HG03097 (cell line): ENCODE measurements at regions not wholly inside any gene's neighbourhood (a gene's known extent, or its start where the extent isn't known, plus 50 kb on each side); places are given as distances from the start of the nearest gene placed in this dataset.
"Not testable (repeated sequence)": the region's sequence is repeated elsewhere in the genome, so short reads cannot be mapped to it uniquely, and the experiment has no call there.

Experiments used
- ATAC-seq: cut with Tn5 transposase; IDR thresholded peaks from one replicate; pipeline ENCODE4 v1.9.1; 2021; ENCODE audit not compliant: unreplicated experiment, low FRiP score

DNA sequence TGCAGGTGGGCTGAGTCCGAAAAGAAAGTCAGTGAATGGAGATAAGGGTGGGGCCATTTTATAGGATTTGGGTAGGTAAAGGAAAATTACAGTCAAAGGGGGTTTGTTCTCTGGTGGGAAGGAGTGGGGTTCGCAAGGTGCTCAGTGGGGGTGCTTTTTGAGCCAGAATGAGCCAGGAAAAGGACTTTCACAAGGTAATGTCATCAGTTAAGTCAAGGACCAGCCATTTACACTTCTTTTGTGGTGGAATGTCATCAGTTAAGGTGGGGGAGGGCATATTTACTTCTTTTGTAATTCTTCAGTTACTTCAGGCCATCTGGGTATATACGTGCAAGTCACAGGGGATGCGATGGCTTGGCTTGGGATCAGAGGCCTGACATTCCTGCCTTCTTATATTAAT lies 705.5 kb upstream of the NEGR1 start:
- ATAC-seq = not testable (repeated sequence)

DNA sequence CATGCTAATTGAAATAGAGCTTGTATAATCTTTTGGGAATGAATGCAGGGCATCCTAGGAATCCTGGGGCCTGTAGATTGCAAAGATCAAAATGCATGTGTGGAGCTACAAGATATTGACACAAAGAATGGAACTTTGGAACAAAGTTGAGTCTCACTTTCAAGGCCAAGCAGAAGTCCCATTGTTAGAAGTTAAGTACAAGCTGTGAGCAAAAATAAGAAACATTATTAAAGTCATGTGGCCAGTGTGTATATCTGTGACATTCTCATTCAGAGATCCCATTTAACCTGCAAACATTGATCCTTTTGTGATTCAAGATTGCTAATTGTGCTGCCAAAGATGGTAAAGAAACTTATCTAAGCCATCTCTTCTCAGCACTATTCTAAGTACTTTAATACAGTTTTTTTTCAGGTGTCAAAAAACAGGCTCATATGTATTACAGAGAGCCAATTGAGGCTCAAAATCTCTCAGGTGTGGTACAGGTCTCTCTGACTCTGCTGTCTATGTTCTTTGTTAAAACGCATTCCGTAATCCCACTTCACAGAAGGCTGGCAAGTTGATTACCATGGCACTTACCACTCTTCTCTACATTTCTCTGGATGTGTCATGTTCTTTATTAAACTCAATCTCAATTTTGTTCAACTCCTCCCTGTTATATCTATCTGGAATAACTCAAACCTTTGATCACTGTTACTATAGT lies 704.4 kb upstream of the NEGR1 start:
- ATAC-seq = no peak

DNA sequence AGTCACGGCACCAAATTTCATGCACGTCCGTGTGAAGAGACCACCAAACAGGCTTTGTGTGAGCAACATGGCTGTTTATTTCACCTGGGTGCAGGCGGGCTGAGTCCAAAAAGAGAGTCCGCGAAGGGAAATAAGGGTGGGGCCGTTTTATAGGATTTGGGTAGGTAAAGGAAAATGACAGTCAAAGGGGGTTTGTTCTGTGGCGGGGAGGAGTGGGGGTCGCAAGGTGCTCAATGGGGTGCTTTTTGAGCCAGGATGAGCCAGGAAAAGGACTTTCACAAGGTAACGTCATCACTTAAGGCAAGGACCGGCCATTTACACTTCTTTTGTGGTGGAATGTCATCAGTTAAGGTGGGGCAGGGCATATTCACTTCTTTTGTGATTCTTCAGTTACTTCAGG lies 702.7 kb upstream of the NEGR1 start:
- ATAC-seq = not testable (repeated sequence)

DNA sequence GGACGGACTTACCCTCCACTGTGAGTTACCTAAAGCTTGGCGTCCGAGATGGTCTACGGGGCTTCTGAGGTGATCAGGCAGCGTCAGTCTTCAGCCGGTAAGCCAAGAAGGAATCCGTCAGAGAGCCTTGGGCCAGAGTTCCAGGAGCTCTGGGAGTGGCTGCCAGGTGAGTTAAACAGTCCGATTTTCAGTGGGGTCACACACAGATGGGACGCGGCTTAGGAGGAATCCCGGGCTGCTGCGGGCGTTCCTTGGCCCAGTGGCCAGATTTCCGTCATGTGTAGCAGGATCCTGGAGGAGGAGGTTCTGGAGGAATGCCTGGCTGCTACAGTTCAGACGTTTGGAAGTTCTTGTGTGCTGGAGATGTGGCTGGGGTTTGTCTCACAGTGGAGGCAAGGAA lies 700.7 kb upstream of the NEGR1 start:
- ATAC-seq = not testable (repeated sequence)

DNA sequence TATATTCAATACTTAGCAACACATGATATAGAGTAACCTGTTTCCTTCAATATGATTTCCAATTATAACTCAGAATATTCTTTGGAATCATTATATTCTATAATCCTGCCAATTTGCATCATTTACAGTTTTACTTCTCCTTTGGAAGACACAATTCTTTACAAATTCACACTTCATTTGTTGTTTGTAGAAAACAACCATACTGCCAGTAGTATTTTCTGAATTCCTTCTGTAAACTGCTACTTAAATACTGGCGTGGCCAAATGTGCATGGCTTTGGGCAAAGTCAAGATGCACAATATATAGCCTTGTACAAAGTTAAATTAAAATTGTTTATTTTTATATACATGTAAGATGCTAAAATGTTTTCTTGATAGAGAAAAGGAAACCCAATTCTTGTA lies 687.1 kb upstream of the NEGR1 start:
- ATAC-seq = no peak

DNA sequence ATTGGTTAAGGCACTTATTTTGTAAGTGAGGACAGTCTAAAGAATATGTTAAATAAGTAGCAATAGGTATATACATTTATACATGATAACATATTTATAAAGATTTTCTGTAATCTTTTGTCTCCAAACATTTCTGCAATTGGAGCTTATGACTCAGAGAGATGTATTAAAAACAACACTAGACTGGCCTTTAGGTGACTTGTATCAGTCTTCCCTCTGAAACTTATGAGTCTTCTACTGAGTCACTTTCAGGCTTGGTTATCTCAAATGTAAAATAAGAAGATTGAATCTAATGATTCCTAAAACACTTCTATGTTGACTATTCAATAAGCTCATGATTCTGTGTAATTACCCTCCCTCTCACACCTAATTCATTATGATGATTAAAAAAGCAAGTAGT lies 672.6 kb upstream of the NEGR1 start:
- ATAC-seq = no peak

DNA sequence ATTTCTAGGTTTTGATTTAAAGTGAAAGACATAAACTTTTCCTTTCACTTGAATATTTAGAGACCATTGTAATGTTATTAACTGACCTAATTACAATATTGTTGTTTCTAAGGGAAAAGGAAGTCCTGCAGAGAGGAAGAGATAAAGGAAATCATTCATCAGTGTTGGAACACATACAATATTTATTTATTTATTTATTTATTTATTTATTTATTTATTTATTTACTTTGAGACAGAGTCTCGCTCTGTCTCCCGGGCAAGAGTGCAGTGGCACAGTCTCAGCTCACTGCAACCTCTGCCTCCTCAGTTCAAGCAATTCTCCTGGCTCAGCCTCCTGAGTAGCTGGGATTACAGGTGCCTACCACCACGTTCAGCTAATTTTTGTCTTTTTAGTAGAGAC lies 668.6 kb upstream of the NEGR1 start:
- ATAC-seq = not testable (repeated sequence)

DNA sequence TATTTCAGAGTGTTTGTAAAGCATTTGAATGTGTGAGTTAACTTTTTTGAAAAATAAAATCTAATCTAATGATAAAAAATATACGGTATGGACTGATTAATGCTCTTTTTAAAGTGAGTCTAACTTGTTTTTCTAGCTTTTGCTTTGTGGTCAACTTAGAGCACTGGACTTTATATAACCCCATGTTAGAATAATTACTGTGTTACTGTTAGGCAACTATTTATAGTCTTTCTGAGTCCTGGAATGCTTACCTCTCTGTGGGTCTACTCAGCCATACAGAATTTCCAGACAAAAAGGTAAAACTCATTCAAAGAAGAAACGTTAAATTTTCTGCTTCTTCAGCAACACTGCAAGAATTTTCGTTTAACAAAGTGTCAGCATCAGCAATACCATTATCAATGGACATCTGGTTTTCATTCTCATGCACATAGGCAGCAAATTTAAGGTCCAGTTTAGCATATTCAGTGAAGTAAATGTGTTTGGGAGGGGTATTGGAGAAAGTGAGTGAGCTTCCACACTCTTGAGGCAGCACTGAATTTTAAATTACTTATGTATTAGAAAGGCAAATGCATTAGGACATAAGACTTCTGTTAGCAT lies 664.7 kb upstream of the NEGR1 start:
- ATAC-seq = no peak

DNA sequence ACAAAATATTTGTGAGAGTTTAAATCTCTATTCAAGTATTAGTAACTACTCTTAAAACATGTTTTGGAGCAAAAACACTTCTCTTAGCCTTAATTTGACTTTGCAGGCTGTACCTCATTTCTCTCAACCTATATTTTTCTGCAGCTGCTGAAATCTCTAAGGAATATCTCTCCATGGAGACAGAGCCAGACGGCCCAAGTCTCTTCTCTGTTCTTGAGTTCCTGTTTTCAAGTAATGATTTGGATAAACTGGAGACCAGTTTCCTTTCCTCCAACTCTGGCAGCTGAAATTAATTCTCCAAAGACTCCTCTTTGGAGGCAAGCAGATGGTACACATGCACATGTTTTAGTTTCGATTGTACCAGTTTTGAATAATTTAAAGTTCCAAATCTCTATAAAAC lies 659.7 kb upstream of the NEGR1 start:
- ATAC-seq = no peak

DNA sequence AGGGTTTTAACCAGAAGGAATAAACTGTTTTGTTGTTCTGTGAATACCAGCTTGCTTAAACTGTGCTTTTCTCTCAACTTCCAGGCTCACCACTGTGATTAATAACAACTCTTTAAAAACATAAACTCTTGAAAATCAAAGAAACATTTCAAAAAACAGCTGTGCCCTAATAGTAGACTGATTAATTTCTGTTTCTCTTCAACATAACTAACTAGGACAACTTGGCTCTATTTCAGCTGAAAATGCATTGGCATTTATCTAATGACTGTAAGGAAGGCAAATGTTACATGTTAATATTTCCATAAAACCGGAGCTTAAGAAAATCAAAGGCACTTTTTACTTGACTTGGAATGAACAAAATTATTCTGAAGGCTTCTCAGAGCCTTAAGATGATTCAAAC lies 656.1 kb upstream of the NEGR1 start:
- no peak for ATAC-seq

DNA sequence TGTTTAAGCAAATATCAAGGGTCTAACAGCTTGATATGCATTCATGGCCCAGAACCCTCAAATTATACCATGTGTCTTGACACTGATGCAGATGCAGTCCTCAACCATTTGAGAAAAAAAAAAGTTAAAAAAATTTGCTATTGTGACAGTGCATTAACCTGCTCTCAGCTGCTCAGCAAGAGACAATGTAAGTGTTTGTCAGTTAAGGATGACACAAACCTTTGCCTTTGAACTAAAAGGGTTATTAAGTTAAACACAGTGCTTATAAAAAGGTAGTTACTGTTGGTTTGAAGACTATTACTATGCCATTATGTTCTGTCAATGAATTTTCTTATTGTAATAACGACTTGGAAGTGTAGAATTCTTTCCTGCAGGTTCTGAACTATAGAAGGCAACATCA lies 655.6 kb upstream of the NEGR1 start:
- ATAC-seq = no peak

DNA sequence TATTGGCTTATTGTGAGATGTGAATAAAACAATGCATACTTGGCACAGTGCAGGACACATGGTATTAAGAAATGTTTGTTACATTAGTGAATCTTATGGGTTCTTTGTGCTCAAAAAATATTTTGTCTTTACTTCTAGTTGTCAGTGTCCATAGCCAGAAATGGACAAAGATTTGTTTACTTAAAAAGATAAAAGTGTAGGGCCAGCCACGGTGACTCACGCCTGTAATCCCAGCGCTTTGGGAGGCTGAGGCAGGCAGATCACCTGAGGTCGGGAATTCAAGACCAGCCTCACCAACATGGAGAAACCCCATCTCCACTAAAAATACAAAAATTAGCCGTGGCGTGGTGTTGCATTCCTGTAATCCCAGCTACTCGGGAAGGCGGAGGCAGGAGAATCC lies 654.6 kb upstream of the NEGR1 start:
- ATAC-seq = no peak

DNA sequence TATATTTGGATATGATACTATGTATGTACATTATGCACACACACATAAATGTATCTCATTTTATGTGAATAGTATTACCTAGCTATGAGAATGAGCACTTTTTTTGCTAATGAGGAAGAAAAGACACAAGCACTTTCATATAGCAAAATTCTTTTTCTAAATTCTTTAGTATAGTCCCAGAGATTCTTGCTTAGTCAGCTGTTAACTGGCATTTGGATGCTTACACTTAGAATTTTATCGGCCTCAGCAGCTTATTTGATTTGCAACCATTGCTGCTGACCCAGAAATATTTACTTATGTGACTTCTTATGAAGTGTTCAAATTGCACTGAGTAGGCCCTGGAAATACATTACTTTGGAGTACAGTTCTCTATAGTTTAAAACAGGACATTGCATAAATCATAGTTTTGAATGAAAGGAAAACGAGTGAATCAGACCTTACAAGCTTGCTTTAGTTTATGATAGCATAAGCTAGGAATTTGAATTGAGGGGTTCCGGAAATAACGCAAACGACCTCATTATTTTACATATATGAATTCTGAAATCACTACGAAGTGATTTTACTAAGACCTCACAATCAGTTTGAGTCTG lies 653.9 kb upstream of the NEGR1 start:
- no peak for ATAC-seq

DNA sequence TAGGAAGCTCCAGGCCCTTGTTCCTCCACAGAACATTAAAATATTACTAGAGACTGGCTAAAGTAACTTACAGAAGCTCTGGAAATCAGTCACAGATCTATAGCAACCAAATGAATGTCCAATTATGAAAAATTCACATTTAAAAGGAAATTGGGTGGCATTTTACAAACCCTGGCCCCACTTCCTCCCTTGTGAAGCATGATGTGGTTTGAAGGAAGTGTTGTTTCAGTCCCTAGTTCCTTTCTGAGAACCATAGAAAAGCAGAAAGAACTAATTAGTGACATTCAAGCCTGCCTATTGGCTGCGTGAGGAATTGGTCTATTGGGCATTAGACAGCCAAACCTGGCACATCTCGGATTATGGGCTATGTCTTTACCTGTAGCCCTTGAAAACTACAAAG lies 649.7 kb upstream of the NEGR1 start:
- no peak for ATAC-seq

DNA sequence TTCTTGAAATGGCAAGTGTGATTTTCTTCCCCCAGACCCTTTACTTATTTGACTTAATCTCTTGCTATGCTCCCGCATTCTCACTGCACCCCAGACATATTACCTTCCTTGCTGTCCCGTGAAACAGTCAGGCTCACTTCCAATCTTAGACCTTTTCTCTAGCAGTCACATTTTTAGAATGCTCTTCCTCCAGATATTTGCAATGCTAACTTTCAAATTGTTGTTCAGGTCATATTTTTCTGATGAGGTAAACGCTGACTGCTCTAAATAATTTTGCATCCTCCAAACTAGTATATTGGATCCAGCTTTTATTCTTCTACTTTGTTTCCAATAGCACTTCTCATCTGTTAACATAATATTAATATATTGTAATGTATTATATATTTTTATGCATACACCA lies 648.2 kb upstream of the NEGR1 start:
- ATAC-seq = no peak

DNA sequence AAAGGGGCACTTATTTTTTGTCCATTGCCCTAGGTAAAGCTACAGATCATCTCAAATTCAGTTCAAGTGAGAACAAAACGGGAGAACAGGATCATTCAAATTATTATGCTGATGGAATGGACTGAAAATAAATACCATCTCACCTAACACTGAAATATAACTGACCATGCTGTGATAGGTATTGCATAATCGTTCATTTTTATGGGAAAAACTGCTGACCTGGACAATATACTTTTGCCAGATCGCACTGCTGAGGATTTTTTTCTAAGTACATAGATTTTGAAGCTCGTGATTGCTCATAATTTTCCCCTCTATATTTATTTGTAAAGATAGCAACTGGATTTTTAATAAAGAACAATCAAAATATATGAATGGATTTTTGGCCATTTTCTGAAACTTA lies 636.6 kb upstream of the NEGR1 start:
- ATAC-seq = no peak

DNA sequence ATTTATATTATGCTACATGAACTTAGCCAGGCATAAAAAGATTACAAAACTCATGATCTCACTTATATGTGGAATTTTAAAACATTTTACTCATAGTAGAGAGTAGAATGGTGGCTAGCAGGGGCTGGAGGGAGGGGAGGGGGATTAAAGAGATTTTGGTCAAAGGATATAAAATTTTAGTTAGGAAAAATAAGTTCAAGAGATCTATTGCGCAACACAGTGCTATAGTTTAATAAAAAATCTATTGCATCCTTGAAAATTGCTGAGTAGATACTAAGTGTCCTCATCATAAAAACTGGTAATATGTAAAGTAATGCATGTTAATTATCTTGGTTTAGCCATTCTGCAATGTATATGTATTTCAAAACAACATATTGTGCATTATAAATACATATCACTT lies 635.6 kb upstream of the NEGR1 start:
- no peak for ATAC-seq

DNA sequence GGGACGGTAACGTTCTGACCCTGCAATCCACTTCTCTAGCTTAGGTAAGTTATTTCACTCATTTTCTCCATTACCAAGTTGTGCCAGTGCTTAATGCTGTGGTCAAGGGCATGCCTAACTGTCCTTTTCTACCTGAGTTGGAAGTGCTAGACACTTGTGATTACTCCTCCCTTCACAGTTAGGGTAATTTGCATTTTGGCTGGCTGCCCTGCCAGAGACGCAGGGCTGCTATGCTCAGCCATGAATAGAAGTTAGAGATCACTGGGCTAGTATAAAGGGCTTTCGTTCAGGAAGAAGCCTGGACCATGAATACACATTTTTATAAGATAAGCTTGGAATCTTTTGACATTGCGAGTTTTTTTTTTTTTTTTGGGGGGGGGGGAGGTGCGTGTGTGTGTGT lies 633.2 kb upstream of the NEGR1 start:
- no peak for ATAC-seq

DNA sequence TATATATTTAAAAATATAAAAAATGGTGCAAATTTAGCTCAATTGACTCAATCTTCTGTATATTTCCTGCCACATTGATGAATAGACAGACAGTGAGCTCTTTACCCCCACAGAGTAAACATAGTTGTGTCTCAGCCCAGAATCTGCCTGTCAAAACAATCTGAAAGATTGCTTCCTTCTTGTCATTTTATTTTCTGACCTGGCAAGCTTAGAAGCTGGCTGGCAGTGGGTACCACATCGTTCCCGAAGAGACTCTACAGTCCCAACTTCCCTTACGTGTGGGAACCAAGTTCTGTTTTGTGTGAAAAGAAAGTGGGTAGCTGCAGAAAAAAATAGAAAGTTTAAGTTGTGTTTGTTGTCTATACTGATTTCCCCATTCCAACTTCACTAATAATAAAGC lies 629.3 kb upstream of the NEGR1 start:
- no peak for ATAC-seq

DNA sequence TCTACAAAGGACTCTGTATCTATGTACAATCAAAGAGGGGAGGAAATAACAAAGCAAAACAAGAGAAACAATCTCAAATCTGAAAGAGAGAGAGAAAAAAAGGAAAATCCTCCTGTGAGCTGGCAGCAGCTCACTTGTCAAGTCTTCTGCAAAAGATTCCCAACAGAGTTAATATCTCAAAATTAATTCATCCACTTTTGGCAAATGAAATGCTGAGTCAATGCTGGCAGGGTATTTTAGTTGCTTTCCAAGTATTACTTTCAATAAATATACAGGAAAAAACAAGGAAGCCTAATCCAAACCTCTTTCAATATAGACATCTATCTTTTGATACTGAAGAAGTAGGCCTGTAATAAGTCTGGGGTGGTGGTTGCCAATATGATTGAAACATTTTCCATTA lies 613.9 kb upstream of the NEGR1 start:
- no peak for ATAC-seq

DNA sequence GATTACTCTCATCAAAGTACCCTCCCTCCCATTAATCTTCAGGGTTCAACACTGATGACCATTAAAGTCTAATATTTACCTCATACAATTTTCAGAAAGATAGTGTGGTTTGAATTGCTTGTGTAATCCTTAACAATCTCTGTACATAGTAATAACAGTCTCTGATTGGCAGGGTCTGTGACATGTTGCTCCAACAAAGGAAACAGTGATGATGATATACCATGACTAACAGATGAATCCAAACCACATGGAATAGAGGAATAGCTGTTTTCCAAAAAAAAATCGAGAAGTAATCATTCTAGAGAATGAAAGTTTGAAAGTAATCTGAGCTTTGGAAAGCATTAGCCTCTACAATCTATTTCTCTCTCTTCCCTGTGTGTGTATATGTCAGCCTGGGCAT lies 610.1 kb upstream of the NEGR1 start:
- no peak for ATAC-seq

DNA sequence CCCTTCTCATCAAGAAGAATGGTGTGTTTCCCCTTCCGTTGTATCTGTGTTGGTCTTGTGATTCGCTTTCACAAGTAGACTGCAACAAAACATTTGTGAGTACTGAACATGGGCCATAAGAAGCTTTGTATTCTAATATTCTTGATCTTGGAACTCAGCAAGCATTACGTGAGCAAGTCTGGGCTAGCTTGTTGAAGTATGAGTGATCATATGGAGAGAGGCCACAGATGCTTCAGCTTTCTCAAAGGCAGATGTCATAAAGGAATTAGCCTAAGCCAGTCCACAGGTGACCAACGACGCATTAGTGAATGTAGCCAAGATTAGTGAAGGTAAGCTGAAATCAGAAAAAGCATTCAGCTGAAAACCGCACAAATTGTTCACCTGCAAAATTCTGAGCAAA lies 609.6 kb upstream of the NEGR1 start:
- ATAC-seq = no peak
